Esophagus muscularis mucosa (tissue), 4 donors: ENCODE measurements at regions not wholly inside any gene's neighbourhood (a gene's known extent, or its start where the extent isn't known, plus 50 kb on each side); places are given as distances from the start of the nearest gene placed in this dataset.

ENCODE experiments used
- EP300 ChIP-seq: sonication (generic); formaldehyde crosslinking; IDR thresholded peaks from one replicate; pipeline ENCODE4 v1.6.1; 2017; ENCODE audit warnings: antibody characterized with exemption
- POLR2A ChIP-seq: fragments of 450-650 bp; IDR thresholded peaks from one replicate; pipeline ENCODE4 v1.6.1; 2017; ENCODE audit warnings: antibody characterized with exemption, moderate library complexity, mild to moderate bottlenecking, low read depth
- POLR2AphosphoS5 ChIP-seq, 2 donors: sonication (generic); formaldehyde crosslinking; IDR thresholded peaks; one replicate each; pipeline ENCODE4 v1.6.1; 2017; ENCODE audit warnings: antibody characterized with exemption in 2 of 2
- TF ChIP-seq, protein P1 (sequence below), 3 experiments: fragments of 200-600 bp in 2 of 3; fragments of 450-650 bp in 1 of 3; sonication (generic) in 2 of 3; IDR thresholded peaks; one replicate each; pipeline ENCODE4 v1.5.1; 2017 to 2019; ENCODE audit warnings: antibody characterized with exemption in 3 of 3, mild to moderate bottlenecking in 2 of 3, moderate library complexity in 1 of 3

DNA sequence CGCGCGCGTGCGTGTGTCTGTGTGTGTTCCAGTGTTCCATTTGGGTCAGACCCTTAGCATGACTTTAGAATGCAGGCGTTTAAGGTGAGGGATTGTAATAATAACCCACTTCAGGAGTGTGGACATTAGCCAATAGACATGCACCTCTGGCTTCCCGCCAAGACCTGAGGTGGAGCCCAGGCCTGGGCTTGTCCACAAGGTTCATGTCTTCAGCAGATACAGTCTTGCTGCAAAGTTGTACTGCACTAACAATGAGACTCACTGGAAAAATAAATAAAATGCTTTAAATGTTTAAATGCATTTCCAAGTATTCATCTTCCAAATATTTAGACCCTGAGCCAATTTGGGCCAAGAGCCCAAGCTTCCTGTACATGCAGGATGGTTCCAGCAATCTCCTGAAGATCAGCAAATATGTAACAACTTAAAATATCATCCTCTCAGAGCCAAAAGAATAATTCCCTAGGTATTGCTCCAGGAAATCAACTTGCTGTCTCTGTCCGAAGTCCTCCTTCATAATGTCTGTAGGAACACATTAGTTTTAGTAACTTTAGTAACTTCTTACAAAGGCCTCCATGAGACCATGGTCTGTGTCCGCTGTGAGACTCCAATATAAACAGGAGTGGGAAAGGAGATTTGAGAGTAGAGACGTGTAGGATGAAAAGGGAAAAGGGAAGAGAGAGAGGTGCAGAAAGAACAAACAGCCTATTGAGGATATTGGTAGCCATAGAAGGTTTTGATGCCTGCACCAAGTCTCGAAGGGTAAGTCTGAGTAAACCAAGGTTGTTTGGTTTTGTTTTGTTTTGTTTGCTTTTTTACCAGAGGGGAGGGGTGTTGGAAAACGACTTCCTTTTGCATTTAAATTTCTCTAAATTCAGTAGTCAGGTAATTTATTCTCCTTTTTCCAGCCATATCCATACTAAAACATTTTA is 98.5 kb upstream of the KLF3 start:
- TF ChIP-seq, protein P1, sequence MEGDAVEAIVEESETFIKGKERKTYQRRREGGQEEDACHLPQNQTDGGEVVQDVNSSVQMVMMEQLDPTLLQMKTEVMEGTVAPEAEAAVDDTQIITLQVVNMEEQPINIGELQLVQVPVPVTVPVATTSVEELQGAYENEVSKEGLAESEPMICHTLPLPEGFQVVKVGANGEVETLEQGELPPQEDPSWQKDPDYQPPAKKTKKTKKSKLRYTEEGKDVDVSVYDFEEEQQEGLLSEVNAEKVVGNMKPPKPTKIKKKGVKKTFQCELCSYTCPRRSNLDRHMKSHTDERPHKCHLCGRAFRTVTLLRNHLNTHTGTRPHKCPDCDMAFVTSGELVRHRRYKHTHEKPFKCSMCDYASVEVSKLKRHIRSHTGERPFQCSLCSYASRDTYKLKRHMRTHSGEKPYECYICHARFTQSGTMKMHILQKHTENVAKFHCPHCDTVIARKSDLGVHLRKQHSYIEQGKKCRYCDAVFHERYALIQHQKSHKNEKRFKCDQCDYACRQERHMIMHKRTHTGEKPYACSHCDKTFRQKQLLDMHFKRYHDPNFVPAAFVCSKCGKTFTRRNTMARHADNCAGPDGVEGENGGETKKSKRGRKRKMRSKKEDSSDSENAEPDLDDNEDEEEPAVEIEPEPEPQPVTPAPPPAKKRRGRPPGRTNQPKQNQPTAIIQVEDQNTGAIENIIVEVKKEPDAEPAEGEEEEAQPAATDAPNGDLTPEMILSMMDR (IDR thresholded peaks at IDR 0.05): no peak
- no peak for TF ChIP-seq POLR2A
- peak in 1 of 2 donors; percentile 55 for TF ChIP-seq POLR2AphosphoS5 (IDR thresholded peaks at IDR 0.05)
- TF ChIP-seq EP300: no peak
